Mesenchymal stem cell (in vitro differentiated cells and primary cell): ENCODE measurements at regions not wholly inside any gene's neighbourhood (a gene's known extent, or its start where the extent isn't known, plus 50 kb on each side); places are given as distances from the start of the nearest gene placed in this dataset.

Experiments used
- DNase-seq: peaks from one replicate; pipeline ENCODE4 v3.0.0-alpha.2; 2013
- H2AFZ ChIP-seq: one replicate; pipeline ENCODE4 v1.6.1; 2013; ENCODE audit warnings: low read depth, mild to moderate bottlenecking, control low read depth, inconsistent platforms, low read length, moderate library complexity
- H2AK5ac ChIP-seq: 2 replicates; pipeline ENCODE4 v1.6.1; 2013; ENCODE audit warnings: low read length, moderate library complexity, mild to moderate bottlenecking, inconsistent platforms; ENCODE audit not compliant: severe bottlenecking
- H2BK120ac ChIP-seq: one replicate; pipeline ENCODE4 v1.6.1; 2013; ENCODE audit warnings: low read depth, mild to moderate bottlenecking, inconsistent platforms, low read length, moderate library complexity
- H2BK12ac ChIP-seq, 2 experiments: one replicate each; pipeline ENCODE4 v1.6.1; 2013; ENCODE audit warnings: inconsistent platforms in 2 of 2, low read length in 2 of 2, mild to moderate bottlenecking in 2 of 2, moderate library complexity in 2 of 2, control low read depth in 1 of 2
- H2BK15ac ChIP-seq: one replicate; pipeline ENCODE4 v1.6.1; 2013; ENCODE audit warnings: mild to moderate bottlenecking, low read depth, inconsistent platforms; ENCODE audit not compliant: poor library complexity, severe bottlenecking
- H2BK5ac ChIP-seq: 2 replicates; pipeline ENCODE4 v1.6.1; 2013; ENCODE audit warnings: low read depth, mild to moderate bottlenecking, low read length, control low read depth, inconsistent platforms; ENCODE audit not compliant: poor library complexity, severe bottlenecking
- H3K14ac ChIP-seq, 2 experiments: one replicate each; pipeline ENCODE4 v1.6.1; 2013; ENCODE audit warnings: inconsistent platforms in 2 of 2, low read length in 2 of 2, control low read depth in 1 of 2, mild to moderate bottlenecking in 1 of 2, moderate library complexity in 1 of 2
- H3K18ac ChIP-seq, 2 experiments: one replicate each; pipeline ENCODE4 v1.6.1; 2013; ENCODE audit warnings: inconsistent platforms in 2 of 2, low read length in 2 of 2, control low read depth in 1 of 2, low read depth in 1 of 2, mild to moderate bottlenecking in 1 of 2
- H3K23ac ChIP-seq, 2 experiments: one replicate each; pipeline ENCODE4 v1.6.1; 2013; ENCODE audit warnings: inconsistent platforms in 2 of 2, low read length in 2 of 2, mild to moderate bottlenecking in 2 of 2, moderate library complexity in 2 of 2, control low read depth in 1 of 2
- H3K27ac ChIP-seq: 2 replicates; pipeline ENCODE4 v1.5.1; 2013; ENCODE audit warnings: mild to moderate bottlenecking, moderate library complexity, low read length, control low read depth, inconsistent platforms; ENCODE audit not compliant: poor library complexity, severe bottlenecking
- H3K27me3 ChIP-seq, 2 experiments: 2 replicates each; pipeline versions ENCODE4 v1.6.1 to v1.7.0; 2013; ENCODE audit warnings: low read length in 2 of 2, mild to moderate bottlenecking in 2 of 2, moderate library complexity in 2 of 2, control low read depth in 1 of 2, inconsistent platforms in 1 of 2; ENCODE audit not compliant: control insufficient read depth in 1 of 2, insufficient read depth in 1 of 2
- H3K36me3 ChIP-seq, 2 experiments: 2 replicates each; pipeline versions ENCODE4 v1.6.1 to v1.7.0; 2013; ENCODE audit warnings: low read length in 2 of 2, control low read depth in 1 of 2, inconsistent platforms in 1 of 2, low read depth in 1 of 2, mild to moderate bottlenecking in 1 of 2; ENCODE audit not compliant: insufficient read depth in 2 of 2, control insufficient read depth in 1 of 2
- H3K4ac ChIP-seq, 2 experiments: one replicate each; pipeline ENCODE4 v1.6.1; 2013; ENCODE audit warnings: inconsistent platforms in 2 of 2, low read length in 2 of 2, mild to moderate bottlenecking in 2 of 2, moderate library complexity in 2 of 2, control low read depth in 1 of 2, low read depth in 1 of 2
- H3K4me1 ChIP-seq: 2 replicates; pipeline ENCODE4 v1.6.1; 2013; ENCODE audit warnings: low read depth, low read length, control low read depth; ENCODE audit not compliant: control insufficient read depth, insufficient read depth
- H3K4me2 ChIP-seq: 2 replicates; pipeline ENCODE4 v1.6.1; 2013; ENCODE audit warnings: low read length, mild to moderate bottlenecking, inconsistent platforms; ENCODE audit not compliant: poor library complexity, severe bottlenecking
- H3K4me3 ChIP-seq, 2 experiments: 2 replicates each; pipeline versions ENCODE4 v1.5.1 to v1.7.0; 2013; ENCODE audit warnings: low read length in 2 of 2, mild to moderate bottlenecking in 2 of 2, control low read depth in 1 of 2, low read depth in 1 of 2; ENCODE audit not compliant: insufficient read depth in 1 of 2
- H3K79me1 ChIP-seq: replicated peaks from 2 replicates; pipeline ENCODE4 v1.6.1; 2013; ENCODE audit warnings: mild to moderate bottlenecking, control low read depth, low read length, inconsistent platforms; ENCODE audit not compliant: poor library complexity, severe bottlenecking
- H3K9ac ChIP-seq: 2 replicates; pipeline ENCODE4 v1.7.0; 2013; ENCODE audit warnings: mild to moderate bottlenecking, low read length, moderate library complexity
- H3K9me3 ChIP-seq: 2 replicates; pipeline ENCODE4 v1.7.0; 2013; ENCODE audit warnings: mild to moderate bottlenecking, low read length; ENCODE audit not compliant: control insufficient read depth
- H4K8ac ChIP-seq: one replicate; pipeline ENCODE4 v1.6.1; 2013; ENCODE audit warnings: inconsistent platforms, mild to moderate bottlenecking, low read length, moderate library complexity
- H4K91ac ChIP-seq: one replicate; pipeline ENCODE4 v1.6.1; 2013; ENCODE audit warnings: mild to moderate bottlenecking, low read length, inconsistent platforms
- WGBS: methylation state at CpG from one replicate; pipeline ENCODE4 v1.1.7; 2013; ENCODE audit warnings: mixed read lengths; 5-methylcytosine and 5-hydroxymethylcytosine counted together

GRCh38 chr3:147615035-147615434, 205.9 kb downstream of the ZIC1 start:
- H3K4me3 ChIP-seq = no peak overlapping the region
- DNase-seq = no peak
- no peaks in the 10 kb centered on the region for H3K9me3 ChIP-seq
- 88% methylated on average over 3 of the region's 4 CpGs for WGBS
- H3K36me3 ChIP-seq = no peaks in the 10 kb centered on the region
- no peak overlapping the region for H4K8ac ChIP-seq
- no peak overlapping the region for H2AFZ ChIP-seq
- H2BK15ac ChIP-seq = no peak overlapping the region
- H3K23ac ChIP-seq = no peak overlapping the region
- no peak overlapping the region for H2BK120ac ChIP-seq
- no peaks in the 10 kb centered on the region for H3K79me1 ChIP-seq
- H3K27ac ChIP-seq = no peak overlapping the region
- no peak overlapping the region for H3K4ac ChIP-seq
- no peak overlapping the region for H3K14ac ChIP-seq
- H2AK5ac ChIP-seq = no peak overlapping the region
- no peak overlapping the region for H3K4me2 ChIP-seq
- H3K4me1 ChIP-seq = no peaks in the 10 kb centered on the region
- H3K18ac ChIP-seq = no peak overlapping the region
- H3K27me3 ChIP-seq = no peaks in the 10 kb centered on the region
- no peak overlapping the region for H3K9ac ChIP-seq
- H2BK5ac ChIP-seq = no peak overlapping the region
- no peak overlapping the region for H4K91ac ChIP-seq
- H2BK12ac ChIP-seq = no peak overlapping the region

DNA sequence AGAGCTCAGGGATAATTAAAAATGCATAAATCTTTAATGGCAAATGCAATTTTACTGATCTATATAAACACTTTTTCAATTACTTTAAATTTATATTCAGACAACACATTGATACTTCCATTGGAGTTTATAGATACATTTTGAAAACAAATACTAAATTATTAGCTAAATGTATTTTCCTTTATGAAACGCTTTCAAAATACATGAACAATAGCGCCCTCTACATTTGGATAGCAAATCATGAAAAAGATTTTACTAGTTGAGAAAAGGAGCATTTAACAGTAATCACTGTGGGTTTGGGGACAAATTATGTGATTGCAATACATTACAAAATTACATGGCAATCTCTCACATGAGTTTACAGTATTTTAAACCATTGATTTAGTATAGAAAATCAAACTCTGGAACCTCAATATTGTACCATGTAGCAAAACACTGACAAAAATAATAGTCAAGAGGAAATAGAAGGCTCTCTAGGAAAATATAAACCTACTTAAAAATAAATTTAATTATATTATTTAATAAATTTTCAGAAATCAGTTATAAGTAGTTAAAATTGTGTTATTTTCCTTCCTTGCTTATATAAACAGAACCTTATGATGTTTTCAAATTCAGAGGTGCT, 207.9 kb downstream of the ZIC1 start:
- DNase-seq = peak; percentile 17
- no peak overlapping the region for H3K9ac ChIP-seq
- H4K91ac ChIP-seq = no peak overlapping the region
- no peaks in the 10 kb centered on the region for H3K36me3 ChIP-seq
- no peaks in the 10 kb centered on the region for H3K4me1 ChIP-seq
- no peak overlapping the region for H3K14ac ChIP-seq
- H2BK120ac ChIP-seq = no peak overlapping the region
- no peak overlapping the region for H3K27ac ChIP-seq
- no peak overlapping the region for H2BK12ac ChIP-seq
- WGBS = no CpG with 5 or more reads among the region's 2 CpGs
- no peak overlapping the region for H3K4me3 ChIP-seq
- no peak overlapping the region for H2BK15ac ChIP-seq
- no peak overlapping the region for H3K4ac ChIP-seq
- H3K18ac ChIP-seq = no peak overlapping the region
- no peaks in the 10 kb centered on the region for H3K27me3 ChIP-seq
- no peaks in the 10 kb centered on the region for H3K79me1 ChIP-seq
- no peak overlapping the region for H2BK5ac ChIP-seq
- H2AK5ac ChIP-seq = no peak overlapping the region
- H3K23ac ChIP-seq = no peak overlapping the region
- H3K9me3 ChIP-seq = no peaks in the 10 kb centered on the region
- no peak overlapping the region for H3K4me2 ChIP-seq
- H4K8ac ChIP-seq = no peak overlapping the region
- H2AFZ ChIP-seq = no peak overlapping the region

- 74% methylated on average over 4 of the region's 4 CpGs for whole genome bisulfite sequencing
- Histone ChIP-seq H3K27ac (no peak overlapping the region), H3K27me3 (no peaks in the 10 kb centered on the region)
Observed at GRCh38 chr3:147618691-147619090, 209.5 kb downstream of the ZIC1 start.

DNA sequence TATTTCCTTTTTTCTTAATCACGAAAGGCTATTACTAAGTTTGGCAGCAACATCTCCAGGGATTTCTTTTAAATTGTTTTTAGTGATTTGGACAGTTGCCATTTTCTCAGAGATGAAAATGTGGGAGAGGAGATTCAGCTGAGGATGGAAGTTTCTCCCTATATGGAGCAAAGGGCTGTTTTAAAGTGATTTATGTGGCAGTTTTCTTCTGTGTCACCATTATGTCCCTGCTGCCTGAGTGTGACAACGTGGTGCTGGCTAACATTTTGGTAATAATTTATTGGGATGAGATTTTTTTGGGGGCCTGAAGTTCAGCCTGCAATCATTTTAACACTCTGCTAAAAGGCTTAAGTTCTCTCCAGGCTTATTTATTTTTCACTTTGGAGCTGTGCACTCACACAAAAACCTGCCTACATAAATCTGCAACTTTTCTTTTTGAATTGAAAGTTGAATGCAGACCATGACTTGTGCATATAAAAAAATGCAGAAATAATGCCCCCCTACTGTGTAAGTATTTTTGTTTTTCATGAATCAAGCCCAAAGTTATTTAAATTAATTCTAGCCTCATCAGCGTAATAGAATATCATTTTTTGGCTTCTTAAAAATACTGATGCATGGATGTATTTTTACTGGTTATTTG, 210.9 kb downstream of the ZIC1 start:
- Histone ChIP-seq H3K36me3 (no peaks in the 10 kb centered on the region), H3K18ac (no peak overlapping the region), H3K9ac (peak overlapping the region; percentile 70), H3K4me3 (no peak overlapping the region), H2AK5ac (no peak overlapping the region), H3K14ac (no peak overlapping the region), H3K27me3 (no peaks in the 10 kb centered on the region), H2BK12ac (no peak overlapping the region), H3K4ac (no peak overlapping the region), H2BK15ac (no peak overlapping the region), H3K79me1 (no peaks in the 10 kb centered on the region), H4K91ac (no peak overlapping the region), H2BK5ac (no peak overlapping the region), H3K4me2 (no peak overlapping the region), H4K8ac (no peak overlapping the region), H2BK120ac (no peak overlapping the region), H2AFZ (no peak overlapping the region), H3K27ac (no peak overlapping the region), H3K4me1 (no peaks in the 10 kb centered on the region), H3K23ac (no peak overlapping the region), H3K9me3 (no peaks in the 10 kb centered on the region)
- WGBS = 25% methylated on average over 2 of the region's 3 CpGs
- DNase-seq = no peak

More at GRCh38 chr3:147618691-147619090, 209.5 kb downstream of the ZIC1 start:
- Histone ChIP-seq H3K9ac (no peak overlapping the region), H3K14ac (no peak overlapping the region), H2AFZ (no peak overlapping the region), H2BK120ac (no peak overlapping the region), H3K4me2 (no peak overlapping the region), H3K4ac (no peak overlapping the region), H2AK5ac (no peak overlapping the region), H3K23ac (no peak overlapping the region), H4K8ac (no peak overlapping the region), H3K36me3 (no peaks in the 10 kb centered on the region), H3K79me1 (no peaks in the 10 kb centered on the region), H4K91ac (no peak overlapping the region), H2BK12ac (no peak overlapping the region), H3K9me3 (no peaks in the 10 kb centered on the region), H2BK5ac (no peak overlapping the region), H3K4me1 (no peaks in the 10 kb centered on the region), H2BK15ac (no peak overlapping the region), H3K4me3 (no peak overlapping the region), H3K18ac (no peak overlapping the region)
- DNase-seq = no peak
